GM21360 (cell line): ENCODE measurements at regions not wholly inside any gene's neighbourhood (a gene's known extent, or its start where the extent isn't known, plus 50 kb on each side); places are given as distances from the start of the nearest gene placed in this dataset.
A peak's percentile ranks its signal among the peaks of the same experiment; 100 is the strongest.
"Not testable (repeated sequence)": the region's sequence is repeated elsewhere in the genome, so short reads cannot be mapped to it uniquely, and the experiment has no call there.

Experiments
- ATAC-seq: cut with Tn5 transposase; IDR thresholded peaks from one replicate; pipeline ENCODE4 v1.9.1; 2021; ENCODE audit warnings: mild to moderate bottlenecking, moderate library complexity; ENCODE audit not compliant: unreplicated experiment

GRCh38 chr18:29465526-29465925, 1288.6 kb upstream of the CDH2 start:
- no peak for ATAC-seq

DNA sequence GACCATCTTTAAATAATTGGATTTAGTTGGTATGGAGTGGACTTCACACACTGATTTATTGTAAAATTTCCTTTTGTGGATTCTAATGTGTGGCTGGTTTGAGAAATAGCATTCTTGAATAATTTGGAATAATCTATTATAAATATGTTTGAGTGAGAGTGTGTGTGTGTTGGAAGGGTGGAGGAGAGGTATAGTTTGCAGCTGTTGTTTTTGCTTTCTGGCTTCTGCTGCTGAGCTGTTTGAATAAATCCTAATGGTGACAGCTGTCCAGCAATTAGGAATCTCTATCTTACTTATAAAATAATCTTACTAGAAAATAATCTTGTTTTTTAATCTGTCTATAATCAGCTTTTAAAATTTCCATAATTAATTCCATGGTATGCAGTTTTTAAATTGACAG, 1283.0 kb upstream of the CDH2 start:
- ATAC-seq, result no peak

- ATAC-seq, result no peak
Observed at GRCh38 chr18:29457316-29457889, 1280.5 kb upstream of the CDH2 start.

DNA sequence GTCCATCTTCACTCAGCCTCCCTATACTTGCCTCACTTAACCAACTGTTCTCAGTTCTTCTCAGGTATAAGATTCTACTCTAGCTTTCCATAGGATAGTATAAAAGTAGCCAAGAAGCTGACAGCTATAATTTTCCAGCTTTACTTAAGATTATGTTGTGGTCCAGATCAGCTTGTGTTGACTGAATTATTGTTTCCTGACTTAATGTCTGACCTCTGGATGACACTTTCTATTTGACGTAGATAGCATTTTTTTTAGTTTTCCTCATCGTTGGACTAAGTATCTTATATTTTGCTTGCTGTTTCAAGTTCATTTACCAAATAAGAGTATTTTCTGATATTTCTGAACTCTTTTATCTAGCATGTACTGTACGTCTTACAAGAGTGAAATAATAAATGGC, 1272.5 kb upstream of the CDH2 start:
- no peak for ATAC-seq

GRCh38 chr18:29439398-29439797, 1262.5 kb upstream of the CDH2 start:
- ATAC-seq, result no peak

DNA sequence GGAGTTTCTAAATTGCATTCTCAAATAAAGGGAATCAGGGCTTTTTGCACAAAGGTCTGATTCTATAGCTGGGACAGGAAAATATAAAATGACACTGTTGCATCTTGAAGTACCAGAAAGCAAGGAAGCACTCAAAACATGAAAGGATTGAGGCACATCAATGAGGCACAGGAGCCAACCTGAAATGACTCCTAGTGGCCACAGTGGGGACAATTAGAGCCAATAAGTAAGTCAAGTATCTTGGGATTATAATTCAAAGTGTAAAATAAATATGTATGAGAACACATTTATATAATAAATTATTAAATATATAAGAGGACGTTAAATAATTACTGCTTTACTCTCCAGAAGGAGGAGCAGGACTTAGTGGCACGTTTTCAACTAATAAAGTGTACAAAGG, 1259.5 kb upstream of the CDH2 start:
- no peak for ATAC-seq

DNA sequence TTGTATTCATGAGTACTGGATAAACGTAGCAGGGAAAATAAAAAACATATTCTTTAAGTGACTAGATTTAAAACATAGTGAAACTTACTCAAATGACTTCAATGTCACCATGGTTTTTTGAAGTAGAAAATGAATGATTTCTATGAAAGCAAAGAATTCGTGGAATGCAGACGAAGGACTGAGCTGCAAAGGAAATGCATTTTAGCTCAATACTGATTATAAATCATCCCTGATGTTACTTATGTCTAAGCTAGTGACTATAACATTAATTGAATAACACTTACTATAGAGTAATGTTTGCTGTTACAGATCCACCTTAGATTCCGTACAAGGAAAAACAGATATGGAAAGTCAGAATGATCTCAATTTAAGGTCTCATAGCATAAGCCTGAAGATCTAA, 1257.7 kb upstream of the CDH2 start:
- no peak for ATAC-seq

- ATAC-seq, result no peak
Observed at GRCh38 chr18:29430416-29430815, 1253.5 kb upstream of the CDH2 start.

DNA sequence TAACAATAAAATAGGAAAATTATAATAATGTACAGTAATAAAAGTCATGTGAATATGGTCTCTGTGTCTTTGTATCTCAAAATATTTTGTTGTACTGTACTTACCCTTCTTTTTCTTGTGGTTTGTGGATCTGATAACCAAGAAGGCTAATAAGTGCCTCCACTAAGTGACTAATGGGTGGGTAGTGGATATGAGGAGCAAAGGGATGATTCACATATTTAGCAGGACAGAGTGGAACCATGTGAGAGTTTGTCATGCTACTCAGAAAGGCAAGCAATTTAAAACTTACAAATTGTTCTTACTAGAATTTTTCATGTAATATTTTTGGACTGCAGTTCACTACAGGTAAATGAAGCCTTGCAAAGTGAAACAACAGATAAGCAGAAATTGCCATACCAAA, 1241.2 kb upstream of the CDH2 start:
- no peak for ATAC-seq

- no peak for ATAC-seq
Observed at GRCh38 chr18:29406996-29407395, 1230.1 kb upstream of the CDH2 start.

DNA sequence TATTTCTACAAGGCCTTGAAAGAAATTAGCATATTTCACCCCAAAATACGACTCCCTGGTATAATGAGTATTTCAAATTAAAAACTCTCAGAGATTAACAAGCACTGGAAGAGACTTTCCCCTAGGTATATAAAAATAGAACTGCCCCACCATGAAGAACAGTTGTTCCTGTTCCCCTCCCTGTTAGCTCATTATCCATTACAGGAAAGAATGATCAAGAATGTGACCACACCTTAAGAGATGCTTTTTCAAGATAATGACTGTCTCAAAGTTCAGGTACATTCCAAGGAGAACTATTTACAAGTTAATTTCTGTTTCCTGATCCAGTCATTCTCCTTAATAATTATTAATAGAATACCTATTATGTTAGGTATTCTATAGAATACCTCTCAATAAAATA, 1220.6 kb upstream of the CDH2 start:
- ATAC-seq, result no peak

GRCh38 chr18:29383311-29384273, 1206.7 kb upstream of the CDH2 start:
- peak; percentile 80 for ATAC-seq

GRCh38 chr18:29378651-29379136, 1201.8 kb upstream of the CDH2 start:
- no peak for ATAC-seq

GRCh38 chr18:29377346-29377745, 1200.4 kb upstream of the CDH2 start:
- no peak for ATAC-seq

- no peak for ATAC-seq
Observed at GRCh38 chr18:29373000-29373399, 1196.1 kb upstream of the CDH2 start.

DNA sequence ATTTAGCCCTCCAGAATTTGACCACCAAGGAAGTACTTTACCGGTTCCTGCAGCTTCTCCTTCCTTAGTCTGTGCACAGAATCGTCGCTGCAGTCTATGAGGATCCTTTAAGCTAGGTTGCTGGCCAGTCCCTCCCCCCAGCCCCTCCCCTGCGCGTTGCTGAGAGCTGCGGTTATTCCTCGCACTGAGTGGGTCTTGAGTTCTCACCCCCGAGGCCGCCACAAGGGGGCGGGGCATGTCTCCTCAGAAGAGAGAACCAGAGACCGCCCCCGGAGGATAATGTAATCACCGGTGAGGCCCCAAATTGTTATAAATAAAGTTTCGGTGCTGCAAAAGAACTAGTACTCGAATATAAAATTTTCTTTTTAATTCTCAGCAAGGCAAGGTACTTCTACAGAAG, 1184.9 kb upstream of the CDH2 start:
- ATAC-seq, result no peak

DNA sequence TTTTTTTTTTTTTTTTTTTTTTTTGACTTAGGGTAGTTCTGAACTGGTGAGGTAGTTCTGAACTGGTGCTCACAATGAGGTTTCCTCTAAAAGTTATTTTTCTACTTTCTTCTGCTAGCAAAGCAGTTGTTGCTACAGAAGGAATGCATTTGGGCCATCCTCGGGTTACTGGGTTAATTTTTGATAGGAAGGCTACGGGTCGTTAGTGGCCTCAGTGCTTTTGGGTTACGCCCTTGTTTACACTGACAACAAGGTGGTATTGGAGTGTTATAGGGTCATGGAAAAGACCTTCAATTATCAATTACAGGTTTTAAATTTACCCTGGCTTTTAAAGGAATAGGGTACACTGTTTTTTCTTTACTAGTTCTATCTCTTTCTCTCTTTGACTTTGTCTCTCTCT, 1183.7 kb upstream of the CDH2 start:
- ATAC-seq, result not testable (repeated sequence)

DNA sequence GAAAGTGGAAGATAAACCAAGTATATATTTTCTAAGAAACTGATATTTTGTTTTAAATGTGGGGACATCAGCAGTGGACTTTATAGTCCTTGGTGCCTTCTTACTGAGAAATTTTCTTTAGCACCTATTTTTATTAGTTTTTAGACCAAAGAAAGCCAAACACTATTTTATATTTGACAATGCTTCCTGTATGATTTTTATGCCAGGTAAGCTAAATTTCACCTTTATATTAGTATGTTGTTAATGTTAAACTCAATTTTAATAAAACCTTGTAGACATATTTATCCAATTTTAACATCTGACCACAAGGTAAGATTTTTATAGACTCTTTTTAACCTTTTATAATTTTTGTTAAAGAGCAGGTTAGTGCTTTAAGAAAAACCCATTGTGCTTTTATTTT, 1182.3 kb upstream of the CDH2 start:
- ATAC-seq, result not testable (repeated sequence)

DNA sequence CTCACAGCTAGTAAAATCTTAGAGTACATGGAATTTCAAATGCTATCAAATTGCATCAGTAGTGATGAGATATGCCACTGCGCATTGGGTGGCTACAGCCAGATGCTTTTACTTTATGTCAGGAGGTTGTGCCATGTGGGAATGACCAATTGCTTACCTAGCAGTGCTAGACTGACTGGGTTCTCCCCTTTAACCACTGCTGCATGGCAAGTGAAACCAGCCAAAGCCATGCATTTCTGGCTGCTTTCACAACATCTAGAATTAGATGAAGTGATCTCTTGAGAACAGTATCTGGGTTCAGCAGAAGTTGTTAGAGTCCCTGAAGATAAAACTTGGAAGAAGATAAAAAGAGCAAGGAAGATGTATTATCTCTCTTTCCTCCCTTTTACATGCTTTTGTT, 1174.2 kb upstream of the CDH2 start:
- ATAC-seq, result no peak

GRCh38 chr18:29328932-29329331, 1152.0 kb upstream of the CDH2 start:
- no peak for ATAC-seq

GRCh38 chr18:29326214-29326613, 1149.3 kb upstream of the CDH2 start:
- ATAC-seq, result no peak

DNA sequence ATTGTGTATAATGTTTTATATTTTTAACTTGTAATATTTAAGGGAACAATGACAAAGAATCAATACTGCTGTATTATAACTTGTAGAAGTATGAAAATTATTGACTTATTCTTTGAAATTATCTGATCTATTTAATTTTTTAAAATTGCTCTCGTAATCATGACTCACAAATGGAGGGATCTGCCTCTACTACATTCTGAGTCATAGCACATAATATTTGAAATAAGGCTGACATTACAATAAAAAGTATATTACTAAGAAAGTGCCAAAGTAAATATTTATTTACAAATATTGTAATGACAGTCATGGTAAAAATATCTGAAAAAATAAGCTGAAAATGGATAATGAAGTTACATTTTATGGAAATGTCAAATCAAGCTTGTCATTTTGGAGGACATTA, 1144.6 kb upstream of the CDH2 start:
- no peak for ATAC-seq
